ENCODE measurements at regions not wholly inside any gene's neighbourhood (a gene's known extent, or its start where the extent isn't known, plus 50 kb on each side); places are given as distances from the start of the nearest gene placed in this dataset.

DNA sequence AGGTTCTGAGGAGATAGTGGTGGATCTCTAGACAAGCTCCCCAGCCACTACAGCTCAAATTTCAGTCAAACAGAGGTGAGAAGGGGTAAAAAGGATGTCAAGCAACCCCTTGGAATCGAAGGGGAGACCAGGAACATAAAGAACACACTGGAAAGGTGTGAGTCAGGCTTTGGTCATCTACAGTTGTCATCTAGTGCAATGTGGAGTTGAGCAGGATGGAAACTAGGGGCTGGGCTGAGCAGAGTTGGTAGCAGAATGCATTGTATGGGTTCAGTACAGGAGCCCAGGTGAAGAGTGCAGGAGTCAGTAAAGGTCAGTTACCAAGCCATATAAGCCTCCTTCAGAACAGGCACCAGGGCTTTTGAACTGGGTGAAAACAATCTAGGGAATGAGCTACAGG is 52.7 kb upstream of the VAV3 start:
- no peak overlapping the region for H3K4me3 ChIP-seq (ENCODE audit: low read depth, low read length)
- TF ChIP-seq, protein P1, sequence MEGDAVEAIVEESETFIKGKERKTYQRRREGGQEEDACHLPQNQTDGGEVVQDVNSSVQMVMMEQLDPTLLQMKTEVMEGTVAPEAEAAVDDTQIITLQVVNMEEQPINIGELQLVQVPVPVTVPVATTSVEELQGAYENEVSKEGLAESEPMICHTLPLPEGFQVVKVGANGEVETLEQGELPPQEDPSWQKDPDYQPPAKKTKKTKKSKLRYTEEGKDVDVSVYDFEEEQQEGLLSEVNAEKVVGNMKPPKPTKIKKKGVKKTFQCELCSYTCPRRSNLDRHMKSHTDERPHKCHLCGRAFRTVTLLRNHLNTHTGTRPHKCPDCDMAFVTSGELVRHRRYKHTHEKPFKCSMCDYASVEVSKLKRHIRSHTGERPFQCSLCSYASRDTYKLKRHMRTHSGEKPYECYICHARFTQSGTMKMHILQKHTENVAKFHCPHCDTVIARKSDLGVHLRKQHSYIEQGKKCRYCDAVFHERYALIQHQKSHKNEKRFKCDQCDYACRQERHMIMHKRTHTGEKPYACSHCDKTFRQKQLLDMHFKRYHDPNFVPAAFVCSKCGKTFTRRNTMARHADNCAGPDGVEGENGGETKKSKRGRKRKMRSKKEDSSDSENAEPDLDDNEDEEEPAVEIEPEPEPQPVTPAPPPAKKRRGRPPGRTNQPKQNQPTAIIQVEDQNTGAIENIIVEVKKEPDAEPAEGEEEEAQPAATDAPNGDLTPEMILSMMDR (IDR thresholded peaks at IDR 0.05; ENCODE audit: insufficient read depth, low read depth, low read length, missing control alignments), result no peak
- DNase-seq (ENCODE audit: low read depth), result no peak

DNA sequence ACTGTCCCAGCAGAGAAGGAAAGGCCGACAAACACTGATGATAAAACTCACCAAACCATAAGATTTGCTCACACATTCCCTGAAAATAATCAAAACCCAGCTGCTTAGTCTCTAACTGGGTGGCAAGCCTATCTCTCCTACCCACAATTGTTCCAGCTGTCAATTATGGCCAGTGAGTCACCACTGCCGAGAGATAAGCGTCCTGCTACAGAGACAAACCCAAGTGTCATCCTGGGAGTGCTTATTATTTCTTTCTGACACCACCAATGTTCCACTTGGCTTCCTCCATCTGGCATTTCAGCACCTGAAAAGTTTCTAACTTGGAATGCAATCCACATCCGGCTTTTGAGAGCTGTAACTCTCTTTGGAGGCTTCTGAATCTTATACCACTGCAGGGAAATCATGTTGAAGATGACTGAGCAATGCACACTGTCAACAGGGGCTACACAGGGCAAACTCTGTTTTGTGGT is 51.5 kb upstream of the VAV3 start:
- TF ChIP-seq, protein P1 (IDR thresholded peaks at IDR 0.05; ENCODE audit: insufficient read depth, low read depth, low read length, missing control alignments), result no peak
- peak; percentile 34 for DNase-seq (ENCODE audit: low read depth)

More for the DNA sequence above, 51.5 kb upstream of the VAV3 start:
- no peak overlapping the region for H3K4me3 ChIP-seq (ENCODE audit: low read depth, low read length)

All from GM12865 (cell line).